ENCODE measurements at regions not wholly inside any gene's neighbourhood (a gene's known extent, or its start where the extent isn't known, plus 50 kb on each side); places are given as distances from the start of the nearest gene placed in this dataset.

DNA sequence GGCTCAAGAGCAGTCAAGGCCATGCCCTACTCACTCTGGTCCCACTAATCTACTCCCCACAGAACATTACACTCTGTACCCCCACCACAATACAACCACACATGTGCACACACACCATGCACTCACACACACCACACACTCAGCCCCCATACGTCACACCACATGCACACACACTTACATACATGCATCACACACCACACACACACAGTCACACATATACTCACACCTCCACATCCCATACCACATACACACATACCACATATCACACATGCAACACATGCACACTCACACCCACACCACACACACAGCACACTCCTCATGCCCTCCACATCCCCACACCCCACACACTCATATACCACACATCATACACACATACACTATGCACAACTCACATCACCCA, 67.6 kb downstream of the RASL11A start:
- TF ChIP-seq POLR2AphosphoS5 (IDR thresholded peaks at IDR 0.05) (no peak), POLR2A (IDR thresholded peaks at IDR 0.05) (no peak)
- TF ChIP-seq, protein P1, sequence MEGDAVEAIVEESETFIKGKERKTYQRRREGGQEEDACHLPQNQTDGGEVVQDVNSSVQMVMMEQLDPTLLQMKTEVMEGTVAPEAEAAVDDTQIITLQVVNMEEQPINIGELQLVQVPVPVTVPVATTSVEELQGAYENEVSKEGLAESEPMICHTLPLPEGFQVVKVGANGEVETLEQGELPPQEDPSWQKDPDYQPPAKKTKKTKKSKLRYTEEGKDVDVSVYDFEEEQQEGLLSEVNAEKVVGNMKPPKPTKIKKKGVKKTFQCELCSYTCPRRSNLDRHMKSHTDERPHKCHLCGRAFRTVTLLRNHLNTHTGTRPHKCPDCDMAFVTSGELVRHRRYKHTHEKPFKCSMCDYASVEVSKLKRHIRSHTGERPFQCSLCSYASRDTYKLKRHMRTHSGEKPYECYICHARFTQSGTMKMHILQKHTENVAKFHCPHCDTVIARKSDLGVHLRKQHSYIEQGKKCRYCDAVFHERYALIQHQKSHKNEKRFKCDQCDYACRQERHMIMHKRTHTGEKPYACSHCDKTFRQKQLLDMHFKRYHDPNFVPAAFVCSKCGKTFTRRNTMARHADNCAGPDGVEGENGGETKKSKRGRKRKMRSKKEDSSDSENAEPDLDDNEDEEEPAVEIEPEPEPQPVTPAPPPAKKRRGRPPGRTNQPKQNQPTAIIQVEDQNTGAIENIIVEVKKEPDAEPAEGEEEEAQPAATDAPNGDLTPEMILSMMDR (IDR thresholded peaks at IDR 0.05 in 8 of 11, conservative IDR thresholded peaks at IDR 0.05 in 3 of 11): no peak
- Histone ChIP-seq H3K4me3 (no peak overlapping the region), H3K27ac (no peak overlapping the region), H3K4me1 (no peaks in the 10 kb centered on the region), H3K27me3 (replicated peaks in 1 of 7) (peaks cover 0 to 14% (median 0%) of the 10 kb centered on the region in 7 donors), H3K36me3 (no peaks in the 10 kb centered on the region), H3K9me3 (no peaks in the 10 kb centered on the region)
- intact Hi-C loops (cut with DNase I; ENCODE audit: low total_unique reads): no loop called here
- 47 to 96% (median 93%) methylated on average over 1 of the region's 1 CpG for WGBS, 5 donors
- no peak for DNase-seq

- intact Hi-C loops (cut with DNase I; ENCODE audit: low total_unique reads): no loop called here
- Histone ChIP-seq H3K27ac (no peak overlapping the region), H3K4me3 (no peak overlapping the region), H3K4me1 (no peaks in the 10 kb centered on the region), H3K9me3 (no peaks in the 10 kb centered on the region), H3K36me3 (no peaks in the 10 kb centered on the region), H3K27me3 (replicated peaks in 1 of 7) (peaks cover 0 to 20% (median 0%) of the 10 kb centered on the region in 7 donors)
- TF ChIP-seq, protein P1 (IDR thresholded peaks at IDR 0.05 in 8 of 11, conservative IDR thresholded peaks at IDR 0.05 in 3 of 11): no peak
- TF ChIP-seq POLR2A (IDR thresholded peaks at IDR 0.05): no peak
- TF ChIP-seq POLR2AphosphoS5 (IDR thresholded peaks at IDR 0.05): no peak
- no peak for DNase-seq
- 55 to 76% (median 67%) methylated on average over 8 of the region's 8 CpGs for WGBS, 5 donors
Measured at GRCh38 chr13:27338816-27339215, 68.2 kb downstream of the RASL11A start.

GRCh38 chr13:27339299-27339698, 68.7 kb downstream of the RASL11A start:
- WGBS, 5 donors: 12 to 39% (median 16%) methylated on average over 6 of the region's 6 CpGs
- TF ChIP-seq POLR2A (IDR thresholded peaks at IDR 0.05) (no peak), POLR2AphosphoS5 (IDR thresholded peaks at IDR 0.05) (no peak)
- TF ChIP-seq, protein P1 (IDR thresholded peaks at IDR 0.05 in 8 of 11, conservative IDR thresholded peaks at IDR 0.05 in 3 of 11): peak in 8 of 11 experiments; percentile 13 to 58 (median 29)
- intact Hi-C loops (cut with DNase I; ENCODE audit: low total_unique reads): no loop called here

DNA sequence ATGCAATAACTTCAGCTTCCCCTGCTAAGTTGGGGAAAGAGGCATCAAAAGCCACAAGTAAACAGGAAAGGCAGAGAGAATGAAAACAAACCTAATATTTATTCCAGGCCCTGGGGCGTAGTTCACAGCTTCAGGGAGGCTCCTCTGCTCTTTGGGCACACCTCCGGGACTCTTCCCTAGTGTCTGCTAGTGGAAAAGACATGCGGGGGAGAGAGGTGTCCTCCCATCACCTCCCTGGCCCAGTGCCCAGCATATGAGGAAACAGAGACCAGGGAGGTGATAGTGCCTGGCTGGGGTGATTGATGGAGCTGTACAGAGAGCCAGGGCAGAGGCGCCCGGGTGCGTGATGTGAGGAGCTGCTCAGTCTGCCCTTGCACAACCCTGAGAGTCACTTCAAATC, 71.0 kb downstream of the RASL11A start:
- WGBS, 5 donors: 35 to 45% (median 36%) methylated on average over 6 of the region's 6 CpGs
- H3K4me3 ChIP-seq: no peak overlapping the region
- H3K27me3 ChIP-seq (replicated peaks in 1 of 7): peaks cover 0 to 26% (median 0%) of the 10 kb centered on the region in 7 donors
- H3K36me3 ChIP-seq: no peaks in the 10 kb centered on the region
- H3K9me3 ChIP-seq: no peaks in the 10 kb centered on the region
- DNase-seq: no peak
- no peak overlapping the region for H3K27ac ChIP-seq
- no peak for TF ChIP-seq POLR2AphosphoS5 (IDR thresholded peaks at IDR 0.05)
- TF ChIP-seq, protein P1 (IDR thresholded peaks at IDR 0.05 in 8 of 11, conservative IDR thresholded peaks at IDR 0.05 in 3 of 11): no peak
- intact Hi-C loops (cut with DNase I; ENCODE audit: low total_unique reads): no loop called here
- no peaks in the 10 kb centered on the region for H3K4me1 ChIP-seq

More at GRCh38 chr13:27339299-27339698, 68.7 kb downstream of the RASL11A start:
- Histone ChIP-seq H3K36me3 (no peaks in the 10 kb centered on the region), H3K4me1 (no peaks in the 10 kb centered on the region), H3K27me3 (replicated peaks in 1 of 7) (peaks cover 0 to 20% (median 0%) of the 10 kb centered on the region in 7 donors), H3K27ac (no peak overlapping the region), H3K9me3 (no peaks in the 10 kb centered on the region), H3K4me3 (no peak overlapping the region)
- no peak for DNase-seq

All from spleen (tissue), 11 donors.